ENCODE measurements at regions not wholly inside any gene's neighbourhood (a gene's known extent, or its start where the extent isn't known, plus 50 kb on each side); places are given as distances from the start of the nearest gene placed in this dataset.

DNA sequence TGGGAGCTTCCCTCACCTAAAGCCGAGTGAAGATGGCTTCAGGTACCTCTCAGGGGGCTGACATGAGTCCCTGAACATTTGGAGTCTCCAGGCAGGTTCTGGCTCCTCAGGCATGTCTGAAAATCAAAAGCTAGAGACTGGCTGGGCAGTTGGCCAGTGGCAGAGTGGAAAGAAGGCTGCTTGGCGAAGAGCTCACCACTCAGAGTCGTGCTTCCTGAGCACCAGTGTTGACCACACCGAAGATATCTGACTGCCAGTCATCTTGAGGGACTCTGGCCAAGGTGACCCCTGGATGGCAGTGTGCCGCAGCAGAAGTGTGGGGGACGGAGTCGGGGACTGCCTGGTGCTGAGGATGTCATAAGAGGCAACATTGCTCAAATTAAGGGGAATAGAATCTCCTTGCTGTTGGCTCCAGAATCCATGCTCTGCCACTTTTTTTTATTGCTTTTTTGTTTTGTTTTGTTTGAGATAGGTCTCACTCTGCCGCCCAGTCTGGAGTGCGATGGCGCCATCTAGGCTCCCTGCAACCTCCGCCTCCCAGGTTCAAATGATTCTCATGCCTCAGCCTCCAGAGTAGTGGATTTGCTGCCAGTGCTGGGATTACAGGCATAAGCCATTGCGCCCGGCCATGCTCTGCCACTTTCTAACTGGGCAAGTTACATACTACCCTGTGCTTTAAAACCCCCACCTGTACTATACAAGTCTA, 172.5 kb upstream of the GATB start:
- DNase-seq: no peak

GRCh38 chr4:151931563-151931962, 170.8 kb upstream of the GATB start:
- no peak for DNase-seq

DNA sequence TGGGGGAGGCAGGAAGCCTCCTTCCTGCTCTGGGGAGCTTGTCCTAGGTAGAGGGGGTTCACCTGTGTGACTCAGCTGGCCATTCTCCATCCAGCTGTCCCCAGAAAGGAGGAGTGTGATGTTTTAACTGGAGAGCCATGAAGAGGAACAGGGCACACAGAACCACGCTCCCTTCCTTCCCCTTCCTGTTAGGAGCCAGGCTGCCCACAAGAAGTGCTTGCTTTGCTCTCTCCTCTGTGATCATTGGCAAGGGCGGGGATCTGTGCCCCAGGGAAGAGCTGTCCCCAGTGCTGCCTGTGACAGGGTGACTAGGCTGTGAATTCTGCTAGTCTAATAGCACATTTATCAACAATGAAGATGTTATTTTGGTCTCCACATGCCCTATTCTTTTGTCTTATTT, 169.6 kb upstream of the GATB start:
- DNase-seq: no peak

DNA sequence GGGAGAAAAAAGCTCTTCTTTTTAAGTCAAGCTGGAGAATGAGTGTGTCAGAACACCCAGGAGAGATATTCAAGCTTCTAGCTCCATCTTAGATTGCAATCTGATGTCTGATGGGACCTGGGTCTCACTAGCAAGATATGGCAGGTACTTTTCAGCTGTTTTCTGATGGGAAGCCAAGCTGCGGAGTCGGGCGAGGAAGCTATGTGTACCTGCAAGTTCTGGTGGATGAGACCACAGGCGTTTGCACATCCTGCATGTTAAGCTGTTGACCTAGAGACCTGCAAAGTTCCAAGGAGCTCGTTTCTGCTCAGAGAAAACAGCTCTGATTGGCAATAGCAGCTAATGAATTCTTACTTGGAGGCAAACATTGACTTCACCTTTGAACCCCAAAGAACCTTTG, 167.3 kb upstream of the GATB start:
- DNase-seq: no peak

GRCh38 chr4:151922811-151923210, 162.0 kb upstream of the GATB start:
- no peak for DNase-seq

DNA sequence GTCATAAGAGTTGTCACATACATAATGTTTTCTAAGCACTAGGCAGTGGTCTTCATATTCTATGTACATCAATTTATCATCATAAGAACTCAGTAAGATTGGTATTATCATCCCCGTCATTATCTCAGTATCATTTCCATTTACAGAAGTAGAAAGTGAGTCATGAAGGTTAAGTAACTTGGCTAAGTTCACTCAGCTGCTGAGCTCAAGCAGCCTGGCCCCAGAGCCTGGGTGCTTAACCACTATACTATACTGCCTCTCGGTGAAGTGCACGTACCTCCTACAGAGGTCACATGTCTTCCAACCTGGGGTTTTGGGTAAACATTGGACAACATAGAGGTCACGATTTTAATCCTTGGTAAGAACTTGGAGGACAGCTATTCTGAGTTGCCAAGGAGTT, 161.5 kb upstream of the GATB start:
- no peak for DNase-seq

GRCh38 chr4:151921811-151922210, 161.0 kb upstream of the GATB start:
- no peak for DNase-seq

DNA sequence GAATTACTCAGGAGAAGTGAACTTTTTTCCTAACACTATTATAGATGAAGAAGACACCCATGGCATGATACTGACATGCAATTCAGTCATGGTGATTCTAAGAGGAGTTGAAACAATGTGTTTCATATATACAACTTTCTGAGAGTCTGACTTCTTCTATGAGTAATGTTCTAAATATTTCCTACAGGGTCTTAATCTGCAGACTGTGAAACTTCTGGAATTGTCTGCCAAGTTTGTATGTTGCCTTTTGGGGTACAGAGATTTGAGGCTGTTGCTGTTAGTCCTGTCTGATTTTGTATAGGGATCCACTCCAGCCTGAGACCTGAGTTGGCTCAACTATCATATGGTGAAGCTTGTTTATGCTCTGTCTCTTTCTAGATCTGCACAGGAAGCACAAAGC, 160.6 kb upstream of the GATB start:
- DNase-seq: no peak

GRCh38 chr4:151917145-151917734, 156.4 kb upstream of the GATB start:
- DNase-seq: no peak

- DNase-seq: no peak
These were observed 151.8 kb upstream of the GATB start for GRCh38 chr4:151912632-151913031.

- DNase-seq: no peak
These were observed 151.2 kb upstream of the GATB start for GRCh38 chr4:151911970-151912369.

- no peak for DNase-seq
These were observed 148.1 kb upstream of the GATB start for GRCh38 chr4:151908734-151909497.

- DNase-seq: no peak
These were observed 147.4 kb upstream of the GATB start for GRCh38 chr4:151908201-151908600.

DNA sequence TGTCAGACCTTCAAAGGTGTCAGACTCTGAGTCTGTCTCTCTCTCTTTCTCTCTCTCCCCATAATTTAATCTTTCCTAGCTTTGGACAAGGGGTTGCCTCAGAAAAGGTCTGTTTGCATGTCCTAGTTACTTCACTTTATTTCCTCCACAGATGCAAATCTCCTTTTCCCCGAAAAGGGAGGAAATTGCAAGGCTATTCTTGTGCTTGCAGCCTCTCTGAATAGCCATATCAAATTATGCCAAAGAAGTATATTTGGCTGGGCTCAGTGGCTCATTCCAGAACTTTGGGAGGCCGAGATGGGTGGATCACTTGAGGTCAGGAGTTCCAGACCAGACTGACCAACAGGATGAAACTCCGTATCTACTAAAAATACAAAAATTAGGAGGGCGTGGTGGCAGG, 145.6 kb upstream of the GATB start:
- DNase-seq: no peak

DNA sequence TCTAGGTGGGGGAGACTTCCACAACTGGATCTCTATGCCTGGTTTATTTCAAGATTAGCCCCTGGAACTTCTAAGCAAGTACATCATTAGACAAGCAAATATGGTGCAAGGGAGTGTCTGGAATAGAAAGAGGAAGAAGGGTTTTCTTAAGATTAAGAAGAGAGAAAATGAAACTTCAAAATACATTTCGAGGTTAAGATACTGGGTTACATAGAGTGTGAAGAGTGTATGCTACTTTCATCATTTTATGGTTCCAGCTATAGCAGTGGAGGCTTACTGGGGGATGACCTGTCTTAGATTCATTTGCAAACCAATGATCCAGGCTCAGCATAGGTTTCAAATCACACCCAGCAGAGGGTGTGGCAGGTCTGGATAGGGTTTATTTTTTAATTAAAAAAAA, 144.4 kb upstream of the GATB start:
- no peak for DNase-seq

DNA sequence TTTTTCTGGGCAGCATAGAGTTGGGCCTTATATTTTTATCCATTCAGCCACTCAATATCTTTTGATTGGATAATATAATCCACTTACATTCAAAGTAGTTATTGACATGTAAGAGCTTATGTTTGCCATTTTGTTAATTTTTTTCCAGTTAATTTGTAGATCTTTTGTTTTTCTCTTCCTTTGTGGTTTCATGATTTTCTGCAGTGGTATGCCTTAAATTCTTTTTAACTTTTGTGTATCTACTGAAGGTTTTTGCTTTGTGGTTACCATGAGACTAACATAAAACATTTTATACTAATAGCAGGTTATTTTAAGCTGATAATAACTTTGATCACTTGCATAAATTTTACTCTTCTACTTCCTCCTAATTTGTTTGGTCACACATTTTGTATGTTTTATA, 140.8 kb upstream of the GATB start:
- DNase-seq: no peak

- no peak for DNase-seq
These were observed 136.1 kb upstream of the GATB start for GRCh38 chr4:151896880-151897279.

- DNase-seq: no peak
These were observed 134.9 kb upstream of the GATB start for GRCh38 chr4:151895671-151896070.

DNA sequence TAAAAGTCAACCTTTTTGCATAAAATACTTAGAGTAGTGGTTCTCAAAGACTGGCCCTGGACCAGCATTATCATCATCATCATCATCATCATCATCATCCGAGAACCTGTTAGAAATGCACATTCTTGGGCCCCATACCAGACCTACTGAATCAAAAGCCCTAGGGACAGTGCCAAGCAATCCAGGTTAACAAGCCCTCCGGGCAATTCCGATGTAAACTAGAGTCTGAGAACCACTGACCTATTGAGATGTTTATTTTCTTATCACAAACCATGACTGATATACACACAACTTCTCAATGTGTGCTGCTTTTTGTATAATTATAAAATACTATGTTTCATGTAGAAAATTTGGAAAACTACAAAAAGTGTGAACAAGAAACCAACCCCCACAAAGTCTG, 133.4 kb upstream of the GATB start:
- DNase-seq: no peak

DNA sequence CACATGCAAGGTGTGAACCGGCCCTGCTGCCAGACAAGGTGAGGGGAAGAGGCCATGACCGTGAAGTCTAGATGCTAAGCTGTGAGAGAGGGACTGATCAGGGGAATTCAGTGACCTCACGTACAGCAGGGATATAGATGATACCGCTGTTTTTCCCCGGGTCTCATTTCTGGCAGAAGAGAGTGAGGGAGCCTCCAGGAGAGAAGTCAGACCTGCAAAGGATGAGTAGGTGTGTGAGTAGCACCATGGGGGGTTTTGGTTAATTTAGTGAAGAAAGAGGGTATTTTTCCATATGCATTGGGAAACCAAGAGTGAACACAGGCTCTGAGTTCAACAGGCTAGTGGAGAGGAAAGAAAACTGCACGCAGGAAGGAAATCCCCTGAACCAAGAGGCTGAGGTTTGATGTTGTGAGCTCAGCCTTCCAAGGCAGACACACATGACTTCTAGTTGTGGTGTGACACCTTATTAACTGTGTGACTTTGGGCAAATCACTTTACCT, 127.6 kb upstream of the GATB start:
- DNase-seq: no peak

DNA sequence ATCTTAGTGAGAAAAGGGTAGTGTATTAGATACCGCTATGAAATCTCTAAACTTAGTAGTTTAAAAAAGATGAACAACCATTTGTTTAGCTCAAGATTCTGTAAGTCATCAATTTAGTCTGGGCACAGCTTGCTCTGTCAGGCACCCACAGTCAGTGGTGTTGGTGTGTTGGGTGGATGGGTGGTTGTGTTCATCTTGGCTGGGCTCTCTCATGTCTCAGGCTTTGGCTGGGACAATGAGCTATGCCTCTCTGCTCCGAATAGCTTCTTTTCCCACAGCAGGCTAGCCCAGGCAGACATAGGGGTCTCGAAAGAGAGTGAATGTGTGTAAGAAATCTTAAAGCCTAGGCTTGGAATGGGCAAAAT, 127.0 kb upstream of the GATB start:
- no peak for DNase-seq

GRCh38 chr4:151887031-151887815, 126.4 kb upstream of the GATB start:
- DNase-seq: no peak

GRCh38 chr4:151885123-151885522, 124.3 kb upstream of the GATB start:
- no peak for DNase-seq
